ENCODE measurements at regions not wholly inside any gene's neighbourhood (a gene's known extent, or its start where the extent isn't known, plus 50 kb on each side); places are given as distances from the start of the nearest gene placed in this dataset.
"Not testable (repeated sequence)": the region's sequence is repeated elsewhere in the genome, so short reads cannot be mapped to it uniquely, and the experiment has no call there.

DNA sequence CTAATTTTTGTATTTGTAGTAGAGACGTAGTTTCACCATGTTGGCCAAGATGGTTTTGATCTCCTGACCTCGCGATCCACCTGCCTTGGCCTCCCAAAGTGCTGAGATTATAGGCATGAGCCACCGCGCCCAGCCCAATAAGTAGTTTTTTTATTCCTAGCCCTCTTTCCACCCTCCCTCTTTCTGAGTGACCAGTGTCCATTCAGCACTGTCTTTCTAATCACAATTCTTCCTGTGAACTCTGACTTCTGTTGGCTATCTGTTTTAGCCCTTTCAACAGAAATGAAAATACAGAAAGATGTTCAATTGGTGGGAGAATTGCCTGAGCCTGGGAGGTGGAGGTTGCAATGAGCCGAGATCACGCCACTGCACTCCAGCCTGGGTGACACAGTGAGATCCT lies 122.3 kb upstream of the LIFR start:
- DNase-seq (ENCODE audit: low spot score): not testable (repeated sequence)

- no peak for DNase-seq (ENCODE audit: low spot score)
These were observed 123.8 kb upstream of the LIFR start for GRCh38 chr5:38680094-38680825.

GRCh38 chr5:38681029-38681706 lies 124.7 kb upstream of the LIFR start:
- no peak for DNase-seq (ENCODE audit: low spot score)

- DNase-seq (ENCODE audit: low spot score): no peak
These were observed 125.5 kb upstream of the LIFR start for GRCh38 chr5:38681966-38682365.

DNA sequence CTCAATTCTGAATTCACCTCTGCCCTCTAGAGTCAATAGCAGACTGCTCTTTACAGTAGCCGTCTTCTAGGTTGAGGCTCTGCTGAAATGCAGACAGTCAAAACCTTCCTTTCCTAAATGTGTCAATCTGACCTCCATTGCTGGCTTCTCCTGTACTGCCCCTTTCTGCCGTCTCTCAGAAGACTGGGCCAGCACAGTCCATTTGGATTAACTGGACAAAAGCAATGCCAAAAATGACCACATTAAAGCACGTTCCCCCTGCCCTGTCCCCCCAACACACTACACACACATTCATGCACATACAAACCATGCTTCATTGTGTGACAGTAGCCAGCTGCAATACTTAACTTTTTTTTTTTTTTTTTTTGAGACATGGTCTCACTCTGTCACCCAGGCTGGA lies 130.2 kb upstream of the LIFR start:
- no peak for DNase-seq (ENCODE audit: low spot score)

DNA sequence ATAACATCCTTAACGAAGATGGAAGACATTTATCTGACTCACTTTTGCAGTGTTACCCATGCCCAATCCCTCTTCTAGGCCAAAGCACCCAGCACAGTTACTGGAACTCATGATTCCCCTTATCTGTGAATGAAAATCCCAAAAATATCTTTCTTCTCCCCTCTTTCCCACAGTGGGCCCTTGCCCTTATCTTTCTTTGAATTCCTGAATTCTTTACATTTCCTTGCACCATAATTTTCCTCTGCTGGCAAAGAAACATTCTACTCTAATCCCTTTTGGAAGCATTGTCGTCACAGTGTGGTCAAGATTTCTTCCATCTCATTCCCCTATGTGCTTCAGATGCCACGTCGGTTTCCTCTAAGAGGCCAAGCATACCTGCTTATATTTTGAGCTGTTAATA lies 135.9 kb upstream of the LIFR start:
- DNase-seq (ENCODE audit: low spot score): no peak

DNA sequence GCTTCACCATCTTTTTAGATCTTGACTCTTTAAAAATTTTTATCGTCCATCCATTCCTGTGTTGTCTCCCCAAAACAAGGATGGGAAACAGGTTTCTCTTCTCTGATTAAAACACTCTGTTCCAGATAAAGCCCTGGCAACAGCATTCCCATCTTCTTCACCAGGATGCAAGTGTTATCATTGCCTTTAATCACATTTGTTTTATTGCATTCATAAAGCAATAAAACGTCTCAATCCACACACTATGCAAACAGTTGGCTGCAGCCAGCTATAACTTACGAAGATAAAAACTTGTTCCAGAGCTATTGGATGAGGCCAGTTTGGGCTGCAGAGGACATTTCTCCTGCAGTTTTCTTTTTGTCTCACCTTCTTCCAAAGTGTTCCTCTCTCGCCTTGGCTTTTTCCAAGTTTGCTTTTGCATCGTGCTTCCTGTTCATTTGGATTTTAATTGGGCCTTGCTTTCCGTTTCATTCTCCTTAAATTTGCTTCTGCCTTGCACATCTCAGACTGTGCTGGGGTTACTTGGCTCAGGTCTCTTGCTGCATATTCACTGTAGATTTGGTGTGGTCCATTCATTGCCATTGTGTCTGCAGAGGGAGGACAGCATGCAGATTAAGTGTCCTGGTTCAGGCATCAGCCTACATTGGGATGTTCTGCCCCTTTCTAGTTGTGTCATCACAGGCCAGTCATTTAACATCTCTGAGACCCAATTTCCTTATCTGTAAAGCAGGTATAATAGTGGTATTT lies 136.5 kb upstream of the LIFR start:
- no peak for DNase-seq (ENCODE audit: low spot score)

- DNase-seq (ENCODE audit: low spot score): no peak
These were observed 138.8 kb upstream of the LIFR start for GRCh38 chr5:38695021-38695958.

DNA sequence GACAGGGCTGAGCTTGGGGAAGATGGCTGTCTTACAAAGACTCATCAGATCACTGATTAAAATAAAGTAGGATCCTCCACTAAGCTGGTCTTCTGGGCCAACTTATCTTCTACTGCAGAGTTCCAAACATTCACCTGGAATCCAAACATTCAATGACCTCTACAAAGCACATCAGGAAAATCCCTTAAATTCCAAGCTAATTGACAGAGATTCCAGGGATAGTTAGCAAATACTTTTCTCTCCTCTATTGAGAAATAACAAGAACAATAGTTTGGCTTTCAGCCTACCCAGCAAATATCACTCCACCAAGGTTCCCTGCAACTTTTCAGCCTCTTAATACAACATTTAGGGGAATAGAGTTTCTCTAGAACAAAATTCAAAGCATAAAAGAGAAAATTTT lies 140.6 kb upstream of the LIFR start:
- DNase-seq (ENCODE audit: low spot score): no peak

- not testable (repeated sequence) for DNase-seq (ENCODE audit: low spot score)
These were observed 140.3 kb upstream of the OSMR start for GRCh38 chr5:38705529-38705928.

DNA sequence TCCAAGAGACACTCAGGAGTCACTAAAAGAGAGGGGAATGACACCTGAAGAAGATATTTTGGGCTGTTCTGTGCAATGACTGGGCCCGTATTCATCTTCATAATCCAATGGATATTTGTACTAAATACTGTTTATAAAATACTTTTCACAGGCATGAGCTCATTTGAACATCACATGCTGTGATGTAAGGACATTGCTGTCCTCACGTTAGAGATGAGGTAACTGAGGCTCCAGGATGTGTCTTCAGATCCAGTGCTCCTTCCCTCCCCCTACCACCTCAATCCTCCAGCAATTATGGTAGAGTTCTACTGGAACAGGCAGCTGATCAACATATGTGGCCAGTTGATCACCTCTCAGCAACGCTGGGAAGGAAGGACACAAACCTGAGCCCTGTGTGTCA lies 139.4 kb upstream of the OSMR start:
- DNase-seq (ENCODE audit: low spot score): no peak

DNA sequence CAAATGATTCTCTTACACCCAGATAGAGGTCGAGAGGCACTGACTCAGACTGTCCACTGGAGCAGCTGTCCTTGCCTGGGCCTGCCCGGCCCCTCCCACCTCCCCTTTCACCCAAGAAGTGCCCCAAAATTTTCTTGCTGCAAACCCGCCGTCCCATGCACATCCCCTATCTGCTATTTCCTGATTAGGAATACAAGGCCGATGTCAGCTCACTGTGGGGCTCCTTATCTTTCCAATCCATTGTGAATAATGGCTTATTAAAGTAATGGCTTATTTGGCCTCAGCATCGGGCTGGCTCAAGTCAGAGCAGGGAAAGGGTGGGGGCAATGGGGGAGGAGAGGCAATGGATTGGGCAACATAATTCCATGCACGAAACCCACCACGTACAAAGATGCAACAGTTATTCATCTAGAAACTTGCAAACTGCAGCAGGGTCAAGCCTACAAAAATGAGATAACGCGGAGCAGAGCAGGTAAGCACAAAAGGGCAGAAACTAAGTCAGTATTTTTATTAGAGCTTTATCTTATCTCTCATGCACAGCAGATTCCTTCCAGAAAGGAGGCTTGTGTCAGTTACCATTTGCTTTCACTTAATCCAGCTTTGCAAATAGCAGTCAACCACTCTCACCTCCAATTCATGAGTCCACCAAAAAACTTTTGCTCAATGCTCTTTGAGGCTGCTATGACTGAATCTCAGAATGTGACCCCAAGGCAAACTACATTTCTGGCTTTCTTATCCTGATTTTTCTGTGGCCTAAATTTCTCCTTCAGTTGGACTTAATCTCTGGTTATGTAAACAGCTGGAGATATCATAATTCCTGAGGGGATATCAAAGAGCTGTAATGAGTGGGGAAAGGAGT lies 138.2 kb upstream of the OSMR start:
- no peak for DNase-seq (ENCODE audit: low spot score)

GRCh38 chr5:38709678-38710306 lies 136.0 kb upstream of the OSMR start:
- no peak for DNase-seq (ENCODE audit: low spot score)

- no peak for DNase-seq (ENCODE audit: low spot score)
These were observed 135.2 kb upstream of the OSMR start for GRCh38 chr5:38710627-38711026.

GRCh38 chr5:38712391-38712790 lies 133.4 kb upstream of the OSMR start:
- DNase-seq (ENCODE audit: low spot score): no peak

GRCh38 chr5:38714240-38714639 lies 131.6 kb upstream of the OSMR start:
- DNase-seq (ENCODE audit: low spot score): no peak

- DNase-seq (ENCODE audit: low spot score): no peak
These were observed 131.0 kb upstream of the OSMR start for GRCh38 chr5:38714703-38715355.

DNA sequence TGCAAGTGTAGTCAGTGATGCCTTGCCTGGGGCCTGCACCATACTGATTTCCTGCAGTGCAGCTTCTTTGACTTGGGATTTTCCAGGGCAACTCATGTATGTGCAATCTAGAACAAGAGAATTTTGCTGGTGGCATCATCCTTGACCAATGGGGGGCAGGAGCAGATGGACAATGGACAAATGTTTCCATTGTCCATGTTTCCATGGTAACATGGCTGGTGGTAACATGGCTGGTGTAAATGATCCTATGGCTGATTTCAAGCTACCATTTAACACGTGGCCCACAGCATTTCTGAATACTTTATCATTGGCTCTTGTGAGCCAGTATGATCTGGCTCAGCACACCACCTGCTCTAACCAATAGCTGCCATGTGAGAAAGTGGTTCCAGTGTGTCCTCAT lies 130.1 kb upstream of the OSMR start:
- no peak for DNase-seq (ENCODE audit: low spot score)

GRCh38 chr5:38716516-38716915 lies 129.3 kb upstream of the OSMR start:
- no peak for DNase-seq (ENCODE audit: low spot score)

- no peak for DNase-seq (ENCODE audit: low spot score)
These were observed 126.9 kb upstream of the OSMR start for GRCh38 chr5:38718771-38719391.
